ENCODE measurements at regions not wholly inside any gene's neighbourhood (a gene's known extent, or its start where the extent isn't known, plus 50 kb on each side); places are given as distances from the start of the nearest gene placed in this dataset.
"Not testable (repeated sequence)": the region's sequence is repeated elsewhere in the genome, so short reads cannot be mapped to it uniquely, and the experiment has no call there.

GRCh38 chrX:63204266-63205074 lies 146.7 kb downstream of the SPIN4 start:
- not testable (repeated sequence) for H3K9me3 ChIP-seq (ENCODE audit: severe bottlenecking); H3K36me3 ChIP-seq; DNase-seq; H3K27ac ChIP-seq; H3K27me3 ChIP-seq (ENCODE audit: insufficient read depth, low read depth, severe bottlenecking); H3K4me3 ChIP-seq (ENCODE audit: low read depth, low read length)

- not testable (repeated sequence) for DNase-seq; H3K36me3 ChIP-seq; H3K27me3 ChIP-seq (ENCODE audit: insufficient read depth, low read depth, severe bottlenecking); H3K9me3 ChIP-seq (ENCODE audit: severe bottlenecking); H3K4me3 ChIP-seq (ENCODE audit: low read depth, low read length); H3K27ac ChIP-seq
Measured at GRCh38 chrX:63201987-63202386, 149.1 kb downstream of the SPIN4 start.

- H3K27ac ChIP-seq; H3K36me3 ChIP-seq; H3K9me3 ChIP-seq (ENCODE audit: severe bottlenecking); DNase-seq; H3K27me3 ChIP-seq (ENCODE audit: insufficient read depth, low read depth, severe bottlenecking); H3K4me3 ChIP-seq (ENCODE audit: low read depth, low read length): not testable (repeated sequence)
Measured at GRCh38 chrX:63198693-63199092, 152.4 kb downstream of the SPIN4 start.

GRCh38 chrX:63192366-63193041 lies 158.6 kb downstream of the SPIN4 start:
- not testable (repeated sequence) for H3K9me3 ChIP-seq (ENCODE audit: severe bottlenecking); H3K27ac ChIP-seq; DNase-seq; H3K36me3 ChIP-seq; H3K4me3 ChIP-seq (ENCODE audit: low read depth, low read length)
- H3K27me3 ChIP-seq (ENCODE audit: insufficient read depth, low read depth, severe bottlenecking), result peaks cover 10% of the 10 kb centered on the region

- no peak for DNase-seq
- H3K36me3 ChIP-seq, result no peaks in the 10 kb centered on the region
- H3K27ac ChIP-seq, result no peak overlapping the region
- peaks cover 6% of the 10 kb centered on the region for H3K27me3 ChIP-seq (ENCODE audit: insufficient read depth, low read depth, severe bottlenecking)
- no peak for TF ChIP-seq CTCF (IDR thresholded peaks at IDR 0.05; ENCODE audit: low read depth, low read length)
- H3K4me3 ChIP-seq (ENCODE audit: low read depth, low read length), result no peak overlapping the region
- no peaks in the 10 kb centered on the region for H3K9me3 ChIP-seq (ENCODE audit: severe bottlenecking)
Measured at GRCh38 chrX:63186137-63186536, 165.0 kb downstream of the SPIN4 start.

GRCh38 chrX:63179852-63180251 lies 171.3 kb downstream of the SPIN4 start:
- H3K27me3 ChIP-seq (ENCODE audit: insufficient read depth, low read depth, severe bottlenecking); DNase-seq; H3K27ac ChIP-seq; H3K9me3 ChIP-seq (ENCODE audit: severe bottlenecking); H3K36me3 ChIP-seq; H3K4me3 ChIP-seq (ENCODE audit: low read depth, low read length): not testable (repeated sequence)

GRCh38 chrX:63176578-63176977 lies 174.6 kb downstream of the SPIN4 start:
- not testable (repeated sequence) for H3K9me3 ChIP-seq (ENCODE audit: severe bottlenecking); H3K27me3 ChIP-seq (ENCODE audit: insufficient read depth, low read depth, severe bottlenecking); H3K4me3 ChIP-seq (ENCODE audit: low read depth, low read length); H3K36me3 ChIP-seq; DNase-seq; H3K27ac ChIP-seq

GRCh38 chrX:63173841-63174718 lies 177.1 kb downstream of the SPIN4 start:
- H3K27ac ChIP-seq; H3K4me3 ChIP-seq (ENCODE audit: low read depth, low read length); DNase-seq; H3K36me3 ChIP-seq; H3K27me3 ChIP-seq (ENCODE audit: insufficient read depth, low read depth, severe bottlenecking); H3K9me3 ChIP-seq (ENCODE audit: severe bottlenecking): not testable (repeated sequence)

GRCh38 chrX:63169416-63169815 lies 181.7 kb downstream of the SPIN4 start:
- H3K9me3 ChIP-seq (ENCODE audit: severe bottlenecking), result not testable (repeated sequence)

GRCh38 chrX:63168949-63169348 lies 182.2 kb downstream of the SPIN4 start:
- not testable (repeated sequence) for H3K4me3 ChIP-seq (ENCODE audit: low read depth, low read length); DNase-seq; H3K36me3 ChIP-seq; H3K9me3 ChIP-seq (ENCODE audit: severe bottlenecking); H3K27me3 ChIP-seq (ENCODE audit: insufficient read depth, low read depth, severe bottlenecking); H3K27ac ChIP-seq

More at GRCh38 chrX:63169416-63169815, 181.7 kb downstream of the SPIN4 start:
- not testable (repeated sequence) for H3K27ac ChIP-seq; H3K4me3 ChIP-seq (ENCODE audit: low read depth, low read length); H3K27me3 ChIP-seq (ENCODE audit: insufficient read depth, low read depth, severe bottlenecking); DNase-seq; H3K36me3 ChIP-seq

- H3K4me3 ChIP-seq (ENCODE audit: low read depth, low read length); DNase-seq; H3K27me3 ChIP-seq (ENCODE audit: insufficient read depth, low read depth, severe bottlenecking); H3K36me3 ChIP-seq; H3K27ac ChIP-seq; H3K9me3 ChIP-seq (ENCODE audit: severe bottlenecking): not testable (repeated sequence)
Measured at GRCh38 chrX:63167002-63167401, 184.1 kb downstream of the SPIN4 start.

GRCh38 chrX:63160994-63161393 lies 190.1 kb downstream of the SPIN4 start:
- not testable (repeated sequence) for H3K9me3 ChIP-seq (ENCODE audit: severe bottlenecking); DNase-seq

GRCh38 chrX:63160340-63160739 lies 190.8 kb downstream of the SPIN4 start:
- not testable (repeated sequence) for H3K4me3 ChIP-seq (ENCODE audit: low read depth, low read length); H3K36me3 ChIP-seq; H3K9me3 ChIP-seq (ENCODE audit: severe bottlenecking); H3K27ac ChIP-seq; H3K27me3 ChIP-seq (ENCODE audit: insufficient read depth, low read depth, severe bottlenecking); DNase-seq

More at GRCh38 chrX:63160994-63161393, 190.1 kb downstream of the SPIN4 start:
- H3K27me3 ChIP-seq (ENCODE audit: insufficient read depth, low read depth, severe bottlenecking); H3K36me3 ChIP-seq; H3K4me3 ChIP-seq (ENCODE audit: low read depth, low read length); H3K27ac ChIP-seq: not testable (repeated sequence)
